Small intestine (tissue), 7 donors: ENCODE measurements at regions not wholly inside any gene's neighbourhood (a gene's known extent, or its start where the extent isn't known, plus 50 kb on each side); places are given as distances from the start of the nearest gene placed in this dataset.
"Not testable (repeated sequence)": the region's sequence is repeated elsewhere in the genome, so short reads cannot be mapped to it uniquely, and the experiment has no call there.

Experiments
- DNase-seq, 2 donors: peaks; one replicate each; pipeline versions ENCODE4 v3.0.0 to v3.0.0-alpha.2; 2013
- FAIRE-seq: peaks from 2 replicates; lab custom pipeline; 2012; peaks lifted over from hg19 to GRCh38; lab: Jason Lieb, UNC
- H3K27ac ChIP-seq, 3 donors: one replicate each; pipeline ENCODE4 v1.5.1; 2013; ENCODE audit warnings: low read length in 2 of 3, mild to moderate bottlenecking in 2 of 3, control low read depth in 1 of 3, inconsistent platforms in 1 of 3, low read depth in 1 of 3, moderate library complexity in 1 of 3
- H3K27me3 ChIP-seq, 3 donors: one replicate each; pipeline ENCODE4 v1.6.1; 2013; ENCODE audit warnings: low read length in 3 of 3, inconsistent platforms in 1 of 3; ENCODE audit not compliant: control insufficient read depth in 3 of 3, insufficient read depth in 3 of 3
- H3K36me3 ChIP-seq, 3 donors: one replicate each; pipeline ENCODE4 v1.6.1; 2013; ENCODE audit warnings: low read length in 3 of 3, inconsistent platforms in 1 of 3, low read depth in 1 of 3, mild to moderate bottlenecking in 1 of 3, moderate library complexity in 1 of 3; ENCODE audit not compliant: control insufficient read depth in 3 of 3, insufficient read depth in 2 of 3
- H3K4me1 ChIP-seq, 3 donors: one replicate each; pipeline ENCODE4 v1.6.1; 2013; ENCODE audit warnings: low read length in 2 of 3, inconsistent platforms in 1 of 3, low read depth in 1 of 3, mild to moderate bottlenecking in 1 of 3, moderate library complexity in 1 of 3; ENCODE audit not compliant: control insufficient read depth in 3 of 3, insufficient read depth in 2 of 3
- H3K4me3 ChIP-seq, 3 donors: one replicate each; pipeline ENCODE4 v1.5.1; 2013; ENCODE audit warnings: low read length in 3 of 3, control low read depth in 1 of 3, inconsistent platforms in 1 of 3, low read depth in 1 of 3, mild to moderate bottlenecking in 1 of 3, moderate library complexity in 1 of 3
- H3K9me3 ChIP-seq, 2 donors: one replicate each; pipeline ENCODE4 v1.6.1; 2013; ENCODE audit warnings: low read depth in 1 of 2, low read length in 1 of 2; ENCODE audit not compliant: control insufficient read depth in 2 of 2, insufficient read depth in 1 of 2
- WGBS, 3 donors: extraction: QIAGEN DNeasy Blood & Tissue Kit; methylation state at CpG; one replicate each; pipeline ENCODE4 v1.1.7; 2013; 5-methylcytosine and 5-hydroxymethylcytosine counted together
- donor health status: healthy with polysubstance abuse.
- donor health status: control.
- donor health status: control.
- donor health status: Bipolar disorder and iron deficiency.
- donor health status: healthy.

- FAIRE-seq, result no peak
- Histone ChIP-seq H3K36me3 (no peaks in the 10 kb centered on the region), H3K9me3 (peaks cover 0 to 14% of the 10 kb centered on the region in 2 donors), H3K4me3 (no peak overlapping the region), H3K27ac (no peak overlapping the region), H3K4me1 (no peaks in the 10 kb centered on the region), H3K27me3 (no peaks in the 10 kb centered on the region)
- 23 to 58% (median 39%) methylated on average over 4 of the region's 4 CpGs for WGBS, 3 donors
- no peak for DNase-seq
Observed at GRCh38 chr14:106039400-106039799, 513.0 kb downstream of the TMEM121 start.

GRCh38 chr14:106044515-106044914, 518.1 kb downstream of the TMEM121 start:
- Histone ChIP-seq H3K27me3 (peaks cover 0 to 3% (median 0%) of the 10 kb centered on the region in 3 donors), H3K4me3 (no peak overlapping the region), H3K27ac (no peak overlapping the region), H3K9me3 (peaks cover 0 to 26% of the 10 kb centered on the region in 2 donors), H3K4me1 (no peaks in the 10 kb centered on the region), H3K36me3 (no peaks in the 10 kb centered on the region)
- 63 to 64% (median 64%) methylated on average over 4 of the region's 4 CpGs for WGBS, 3 donors
- no peak for DNase-seq
- FAIRE-seq, result no peak

GRCh38 chr14:106044949-106045596, 518.7 kb downstream of the TMEM121 start:
- Histone ChIP-seq H3K4me3 (no peak overlapping the region), H3K4me1 (no peaks in the 10 kb centered on the region), H3K9me3 (peaks cover 0 to 27% of the 10 kb centered on the region in 2 donors), H3K27ac (no peak overlapping the region), H3K36me3 (no peaks in the 10 kb centered on the region), H3K27me3 (peaks cover 0 to 3% (median 0%) of the 10 kb centered on the region in 3 donors)
- WGBS, 3 donors, result 50 to 58% (median 55%) methylated on average over 9 of the region's 9 CpGs
- FAIRE-seq (no peak), DNase-seq (peak in 1 of 2 donors; percentile 56)

GRCh38 chr14:106051796-106052195, 525.4 kb downstream of the TMEM121 start:
- Histone ChIP-seq H3K9me3 (peaks cover 0 to 36% of the 10 kb centered on the region in 2 donors), H3K4me1 (no peaks in the 10 kb centered on the region), H3K27ac (no peak overlapping the region), H3K36me3 (no peaks in the 10 kb centered on the region), H3K4me3 (no peak overlapping the region), H3K27me3 (peaks cover 0 to 8% (median 0%) of the 10 kb centered on the region in 3 donors)
- DNase-seq (no peak), FAIRE-seq (no peak)
- 48 to 72% (median 68%) methylated on average over 2 of the region's 2 CpGs for WGBS, 3 donors

- Histone ChIP-seq H3K27ac (no peak overlapping the region), H3K4me3 (no peak overlapping the region), H3K27me3 (peaks cover 0 to 5% (median 0%) of the 10 kb centered on the region in 3 donors), H3K9me3 (peaks cover 0 to 35% of the 10 kb centered on the region in 2 donors), H3K4me1 (no peaks in the 10 kb centered on the region), H3K36me3 (no peaks in the 10 kb centered on the region)
- no peak for FAIRE-seq
- WGBS, 3 donors, result 46 to 72% (median 49%) methylated on average over 6 of the region's 6 CpGs
- DNase-seq, result no peak
Observed at GRCh38 chr14:106055289-106055688, 528.9 kb downstream of the TMEM121 start.

GRCh38 chr14:106058342-106058741, 532.0 kb downstream of the TMEM121 start:
- H3K36me3 ChIP-seq, result no peaks in the 10 kb centered on the region
- H3K4me1 ChIP-seq, result no peaks in the 10 kb centered on the region
- H3K27ac ChIP-seq, result no peak overlapping the region
- WGBS, 3 donors, result 42 to 53% (median 53%) methylated on average over 8 of the region's 8 CpGs
- peaks cover 0 to 5% (median 0%) of the 10 kb centered on the region in 3 donors for H3K27me3 ChIP-seq
- FAIRE-seq (no peak), DNase-seq (no peak)
- peaks cover 0 to 29% of the 10 kb centered on the region in 2 donors for H3K9me3 ChIP-seq
- no peak overlapping the region for H3K4me3 ChIP-seq

- no peak for DNase-seq
- H3K4me3 ChIP-seq, result no peak overlapping the region
- peaks cover 0 to 5% (median 0%) of the 10 kb centered on the region in 3 donors for H3K27me3 ChIP-seq
- no peak overlapping the region for H3K27ac ChIP-seq
- WGBS, 3 donors, result 57 to 70% (median 69%) methylated on average over 3 of the region's 3 CpGs
- no peak for FAIRE-seq
- H3K4me1 ChIP-seq, result no peaks in the 10 kb centered on the region
- H3K36me3 ChIP-seq, result no peaks in the 10 kb centered on the region
- H3K9me3 ChIP-seq, result peaks cover 0 to 24% of the 10 kb centered on the region in 2 donors
Observed at GRCh38 chr14:106060276-106060975, 534.0 kb downstream of the TMEM121 start.

GRCh38 chr14:106061877-106062500, 535.6 kb downstream of the TMEM121 start:
- FAIRE-seq, H3K4me3 ChIP-seq, H3K36me3 ChIP-seq, H3K4me1 ChIP-seq, H3K27ac ChIP-seq, H3K27me3 ChIP-seq: not testable (repeated sequence)
- WGBS, 3 donors, result 30 to 44% (median 35%) methylated on average over 12 of the region's 12 CpGs
- peaks cover 0 to 20% of the 10 kb centered on the region in 2 donors for H3K9me3 ChIP-seq
- peak in 1 of 2 donors; percentile 44 for DNase-seq
